HG03196 (cell line): ENCODE measurements at regions not wholly inside any gene's neighbourhood (a gene's known extent, or its start where the extent isn't known, plus 50 kb on each side); places are given as distances from the start of the nearest gene placed in this dataset.
"Not testable (repeated sequence)": the region's sequence is repeated elsewhere in the genome, so short reads cannot be mapped to it uniquely, and the experiment has no call there.

ENCODE experiments used
- ATAC-seq: cut with Tn5 transposase; IDR thresholded peaks from one replicate; pipeline ENCODE4 v1.9.1; 2021; ENCODE audit not compliant: unreplicated experiment

DNA sequence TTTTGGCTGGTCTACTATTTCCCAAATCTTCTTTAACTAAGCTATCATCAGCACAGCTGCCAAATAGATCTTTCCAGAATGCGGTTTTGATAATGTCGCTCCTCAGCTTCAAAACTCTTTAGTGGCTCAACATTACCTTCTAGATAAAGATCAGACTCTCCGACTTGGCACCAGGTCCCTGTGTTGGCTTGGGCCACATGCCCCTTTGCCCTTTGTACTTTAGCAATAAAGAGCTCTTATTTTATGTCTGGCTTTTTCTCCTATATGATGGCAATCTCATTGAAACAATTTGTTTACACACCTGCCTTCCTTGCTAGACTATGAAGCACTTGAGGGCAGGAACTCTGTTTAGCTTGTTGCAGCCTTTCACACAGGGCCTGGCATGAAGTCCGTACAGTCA is 128.9 kb upstream of the GATA6 start:
- ATAC-seq = no peak

DNA sequence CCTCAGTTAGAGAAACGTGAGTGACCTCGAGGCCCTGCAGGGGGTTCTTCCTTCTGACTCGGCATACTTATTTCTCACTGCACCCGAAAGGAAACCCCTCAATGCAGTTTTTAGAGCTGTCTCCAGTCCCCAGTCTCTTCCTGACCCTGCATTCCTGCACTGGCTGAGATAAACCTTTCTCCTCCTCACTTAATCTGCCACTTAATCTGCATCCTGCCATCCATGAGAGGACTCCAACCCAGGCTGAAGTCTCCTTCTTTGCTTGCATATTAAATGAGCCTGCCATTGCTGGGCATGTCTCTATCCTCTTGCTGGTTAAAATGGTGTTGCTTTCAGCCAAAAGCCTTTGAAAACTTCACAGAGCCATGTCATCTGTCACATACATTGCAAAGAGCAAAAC is 125.6 kb upstream of the GATA6 start:
- ATAC-seq = no peak

DNA sequence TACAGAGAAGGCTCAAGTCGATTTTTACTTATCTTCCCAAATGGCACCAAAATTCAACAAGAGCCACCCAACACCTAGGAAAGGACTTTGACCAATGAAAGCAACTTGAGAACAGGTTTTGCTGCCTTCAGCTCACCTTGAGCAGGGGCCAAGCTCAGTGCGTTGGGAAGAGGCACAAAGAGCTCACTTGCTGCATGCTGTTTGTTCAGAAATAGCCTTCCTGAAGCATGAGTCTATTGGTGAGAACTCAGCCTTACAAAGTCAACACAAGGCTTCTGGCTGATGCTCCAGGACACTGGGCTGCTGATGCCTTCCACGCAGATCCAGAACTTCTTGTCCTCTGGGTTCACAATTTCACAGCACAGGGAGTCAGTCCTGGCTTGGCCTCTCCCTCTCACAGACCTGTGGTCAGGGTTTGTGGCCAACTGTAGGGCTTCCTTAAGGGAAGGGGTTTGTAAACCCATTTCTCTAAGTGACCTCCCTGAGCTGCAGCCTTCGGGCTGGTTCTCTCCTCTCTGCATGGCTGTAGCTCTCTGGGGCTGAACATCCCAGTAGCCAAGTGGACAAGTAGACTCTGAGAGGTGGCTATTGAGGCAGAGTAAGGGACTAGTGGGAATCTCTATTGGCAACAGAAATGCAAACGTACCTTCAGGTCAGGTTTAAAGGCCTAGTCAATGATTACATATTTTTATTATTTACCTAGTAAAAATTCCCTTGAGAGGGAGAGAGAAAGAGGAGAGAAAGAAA is 124.7 kb upstream of the GATA6 start:
- ATAC-seq = no peak

DNA sequence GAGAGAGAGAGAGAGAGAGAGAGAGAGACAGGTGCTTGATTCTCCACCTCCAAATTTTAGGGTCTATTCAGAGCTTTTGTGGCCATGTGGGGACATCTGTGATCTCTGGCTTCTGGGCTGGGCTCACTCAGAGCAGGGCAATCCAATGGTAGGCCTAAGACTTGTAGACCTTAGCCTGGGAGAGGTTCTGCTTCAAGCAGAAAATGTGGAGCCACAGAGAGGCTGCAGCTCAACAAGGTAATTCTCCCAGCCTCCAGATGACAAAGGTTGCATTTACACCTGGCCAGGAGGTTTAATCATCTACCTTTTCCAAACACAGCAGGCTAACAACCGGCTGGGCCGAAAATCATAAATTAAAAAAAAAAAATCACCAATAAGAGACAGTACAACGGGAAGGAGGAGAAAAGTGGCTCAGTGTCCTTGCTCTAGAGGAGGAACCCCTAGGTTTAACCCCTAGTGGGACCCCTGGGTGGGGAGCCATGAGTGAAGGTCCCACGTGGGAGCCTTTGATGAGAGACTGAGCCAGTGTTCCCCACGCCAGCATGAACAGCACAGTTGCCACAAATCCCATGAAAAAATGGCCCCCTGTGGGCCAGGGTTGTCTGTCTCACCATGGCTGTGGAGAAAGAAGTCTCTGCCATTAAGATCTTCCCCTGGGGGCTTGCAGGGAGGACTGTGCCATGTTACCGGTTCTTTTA is 124.0 kb upstream of the GATA6 start:
- no peak for ATAC-seq

DNA sequence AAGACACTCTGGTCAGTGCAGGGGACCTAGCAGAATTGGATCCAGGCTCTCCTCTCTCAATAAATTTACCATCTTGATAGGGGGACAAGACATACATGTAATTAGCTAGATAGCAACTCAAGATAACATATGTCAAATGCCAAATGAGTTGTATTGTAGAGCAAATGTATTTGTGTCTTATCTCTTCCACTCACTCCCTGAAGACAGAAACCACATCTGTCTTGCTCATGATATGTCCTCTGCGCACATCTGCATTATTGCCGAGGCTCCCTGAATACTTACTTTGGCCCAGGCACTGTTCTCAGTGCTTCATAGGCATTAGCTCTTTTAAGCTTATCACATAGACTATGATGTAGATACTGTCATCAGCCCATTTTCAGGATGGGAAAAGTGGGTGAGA is 122.9 kb upstream of the GATA6 start:
- ATAC-seq = no peak

DNA sequence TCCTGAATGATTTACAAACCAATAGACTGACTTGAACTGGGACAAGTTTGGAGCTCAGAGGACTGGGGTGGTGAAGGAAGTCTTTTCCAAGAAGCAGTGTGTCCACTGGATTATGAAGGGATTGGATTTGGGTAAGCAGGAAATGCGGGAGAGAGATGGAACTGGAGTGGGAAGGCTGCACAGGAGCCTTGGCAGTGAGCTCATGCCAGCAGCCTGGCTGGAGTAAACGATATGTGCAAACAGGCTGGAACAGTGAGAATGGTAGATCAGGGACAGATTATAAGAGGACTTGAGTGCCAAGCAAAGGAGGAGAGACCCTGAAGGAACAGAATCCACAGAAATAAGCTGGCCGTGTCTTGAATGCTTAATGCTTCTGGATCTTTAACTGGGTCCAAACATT is 121.9 kb upstream of the GATA6 start:
- ATAC-seq = no peak

DNA sequence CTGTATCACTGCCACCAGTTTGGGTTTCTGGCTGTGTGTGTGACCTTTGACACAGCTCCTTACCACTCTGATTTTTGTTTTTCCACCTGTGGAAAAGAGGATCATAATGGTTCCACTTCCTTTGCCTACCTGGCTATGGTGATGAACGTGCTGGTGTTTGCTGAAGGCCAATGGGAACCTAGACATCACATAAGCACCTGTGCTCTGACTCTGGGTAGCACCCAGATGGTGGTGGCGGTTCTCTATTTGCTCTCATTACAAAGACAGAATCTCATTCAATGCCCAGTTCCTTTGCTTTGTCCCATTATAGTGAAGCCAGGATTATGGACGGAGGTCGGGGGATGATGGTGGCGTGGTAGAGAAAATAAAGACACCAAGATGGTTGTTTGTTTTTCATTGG is 121.2 kb upstream of the GATA6 start:
- no peak for ATAC-seq

DNA sequence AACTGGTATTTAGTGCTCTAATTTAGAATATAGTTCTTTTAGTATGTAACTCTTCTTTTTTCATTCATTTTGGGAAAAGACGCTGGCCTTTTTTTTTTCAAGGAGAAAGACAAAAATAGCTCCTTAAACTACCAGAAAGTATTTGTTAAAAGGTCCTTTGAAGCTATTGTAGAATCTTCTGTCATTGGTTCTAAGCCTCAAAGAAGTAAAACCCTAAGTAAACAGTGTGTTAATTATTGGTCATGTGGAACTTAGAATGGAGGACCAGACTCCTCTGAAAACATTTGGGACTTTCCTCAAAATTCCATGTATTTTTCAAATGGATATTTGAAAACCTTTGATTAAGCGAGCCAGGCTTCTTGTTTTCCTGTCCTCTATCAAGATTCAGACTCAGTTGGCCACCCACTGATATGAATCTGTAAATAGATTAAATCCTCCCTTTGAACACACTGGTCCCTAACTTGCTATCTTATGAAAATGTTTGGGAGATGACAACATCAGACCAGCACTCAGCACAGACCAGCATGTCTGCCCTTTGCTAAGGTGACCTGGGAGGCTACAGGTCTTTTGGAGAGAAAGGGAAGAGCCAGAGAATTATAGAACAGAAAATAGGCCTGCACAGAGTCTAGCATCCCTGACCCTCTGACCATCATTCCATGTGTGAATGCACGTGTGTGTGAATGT is 120.3 kb upstream of the GATA6 start:
- ATAC-seq = no peak

DNA sequence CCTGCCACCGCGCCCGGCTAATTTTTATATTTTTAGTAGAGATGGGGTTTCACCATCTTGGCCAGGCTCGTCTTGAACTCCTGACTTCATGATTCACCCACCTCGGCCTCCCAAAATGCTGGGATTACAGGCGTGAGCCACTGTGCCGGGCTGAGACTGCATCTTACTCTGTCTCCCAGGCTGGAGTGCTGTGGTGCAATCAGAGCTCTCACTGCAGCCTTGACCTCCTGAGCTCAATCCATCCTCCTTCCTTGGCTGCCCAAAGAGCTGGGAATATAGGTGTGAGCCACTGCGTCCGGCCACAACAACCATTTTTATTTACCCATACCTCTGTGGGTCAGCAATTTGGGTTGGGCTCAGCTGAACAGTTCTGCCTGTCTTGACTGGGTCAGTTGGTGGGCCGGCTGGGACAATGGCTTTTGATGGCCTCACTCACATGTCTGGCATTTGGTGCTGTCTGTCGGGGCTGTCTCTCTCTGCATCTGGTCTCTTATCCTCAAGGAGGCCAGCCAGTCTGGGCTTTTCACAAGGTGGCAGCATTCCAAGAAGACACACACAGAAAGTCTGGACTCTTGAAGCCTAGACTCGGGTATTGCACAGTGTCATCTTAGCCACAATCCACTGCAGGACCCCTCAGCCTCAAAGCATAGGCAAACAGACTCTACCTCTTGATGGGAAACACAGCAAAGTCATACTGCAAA is 116.8 kb upstream of the GATA6 start:
- no peak for ATAC-seq

DNA sequence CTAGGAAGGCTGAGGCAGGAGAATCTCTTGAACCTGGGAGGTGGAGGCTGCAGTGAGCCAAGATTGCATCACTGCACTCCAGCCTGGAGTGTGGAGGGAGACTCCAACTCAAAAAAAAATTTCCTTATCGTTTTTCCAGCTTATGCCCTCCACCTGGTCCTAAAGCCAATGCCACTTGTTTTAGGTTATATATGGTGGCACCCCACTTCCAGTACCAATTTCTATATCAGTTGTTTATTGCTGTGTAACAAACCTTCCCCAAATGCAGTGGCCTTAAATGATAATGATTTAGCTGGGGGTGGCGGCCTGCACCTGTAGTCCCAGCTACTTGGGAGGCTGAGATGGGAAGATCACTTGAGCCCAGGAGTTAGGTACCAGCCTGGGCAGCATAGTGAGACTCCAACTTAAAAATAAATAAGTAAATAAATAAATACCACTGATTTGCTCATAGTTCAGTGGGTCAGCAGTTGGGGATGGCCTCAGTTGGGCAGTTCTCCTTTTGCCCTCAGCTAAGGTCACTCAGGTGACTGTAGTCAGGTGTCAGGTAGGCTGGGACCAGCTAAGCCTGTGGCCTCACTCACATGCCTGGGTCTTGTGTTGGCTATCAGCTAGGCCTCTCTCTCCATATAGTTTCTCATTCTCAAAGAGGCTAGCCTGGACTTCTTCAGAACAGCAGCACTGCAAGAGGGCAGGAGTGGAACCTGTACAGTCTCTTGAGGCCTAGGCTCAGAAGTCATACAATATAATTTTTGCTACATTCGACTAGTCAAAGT is 113.7 kb upstream of the GATA6 start:
- no peak for ATAC-seq

DNA sequence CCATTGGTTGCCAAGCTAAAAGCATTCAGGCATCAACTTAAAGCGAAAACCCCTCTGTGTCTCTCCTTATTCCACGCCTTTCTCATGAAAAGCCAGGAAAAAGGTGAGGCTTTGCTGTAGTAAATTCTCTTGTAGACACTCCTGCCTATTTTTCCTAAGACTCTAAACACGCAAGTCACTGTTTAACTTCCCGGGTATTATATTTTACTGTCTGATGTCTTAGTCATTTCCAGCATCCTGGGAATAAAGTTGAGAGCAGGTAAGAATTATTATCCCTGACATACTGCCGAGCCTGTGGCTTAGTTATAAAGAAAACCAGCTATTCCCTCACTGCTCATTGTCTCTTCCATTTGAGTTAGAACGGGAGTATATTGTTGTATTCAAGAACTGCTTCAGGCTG is 112.4 kb upstream of the GATA6 start:
- ATAC-seq = no peak

DNA sequence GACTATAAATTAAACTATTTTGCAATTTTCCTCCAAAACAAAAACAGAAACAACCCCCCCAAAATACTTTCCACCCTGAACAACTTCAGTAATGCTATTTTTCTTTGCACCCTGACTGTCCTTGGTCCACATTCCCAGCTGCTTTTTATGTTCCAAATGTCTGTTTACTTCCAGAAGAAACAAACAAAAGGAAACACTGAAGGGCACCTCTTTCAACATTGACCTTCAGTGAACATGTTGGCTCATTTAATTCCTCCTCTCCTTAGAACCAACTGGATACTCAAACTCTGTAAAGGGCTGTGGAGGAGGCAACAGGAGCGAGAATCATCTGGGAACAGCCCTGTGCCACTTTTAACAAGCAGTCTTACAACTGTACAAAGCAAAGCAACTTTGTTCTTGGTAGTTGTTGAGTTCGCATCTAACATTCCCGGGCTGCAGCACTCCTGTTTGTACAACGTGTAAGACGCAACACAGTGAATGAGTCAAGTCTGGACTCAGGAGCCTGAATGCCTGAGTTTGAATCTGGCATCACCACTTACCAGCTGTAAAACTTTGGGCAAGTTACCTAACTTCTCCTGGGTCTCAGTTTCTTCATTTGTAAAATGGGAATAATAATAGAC is 111.4 kb upstream of the GATA6 start:
- no peak for ATAC-seq

DNA sequence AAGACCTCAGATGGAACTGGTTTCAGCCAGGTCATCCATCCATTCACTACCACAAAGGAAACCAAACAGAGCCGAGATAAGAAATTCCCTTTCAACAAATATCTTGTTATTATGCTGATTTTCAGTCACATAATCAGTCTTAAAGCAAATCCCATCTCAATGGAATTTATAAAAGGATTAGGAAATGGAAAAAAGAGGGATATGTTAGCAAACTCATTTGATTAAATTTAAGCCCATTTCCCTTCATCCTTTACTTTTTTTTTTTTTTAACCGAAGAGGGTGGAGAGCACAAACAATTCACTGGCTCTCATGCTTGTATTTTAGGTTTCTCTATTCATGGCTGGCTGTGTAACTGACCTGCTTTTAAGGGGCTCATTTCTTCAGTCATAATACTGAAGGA is 109.0 kb upstream of the GATA6 start:
- ATAC-seq = no peak

DNA sequence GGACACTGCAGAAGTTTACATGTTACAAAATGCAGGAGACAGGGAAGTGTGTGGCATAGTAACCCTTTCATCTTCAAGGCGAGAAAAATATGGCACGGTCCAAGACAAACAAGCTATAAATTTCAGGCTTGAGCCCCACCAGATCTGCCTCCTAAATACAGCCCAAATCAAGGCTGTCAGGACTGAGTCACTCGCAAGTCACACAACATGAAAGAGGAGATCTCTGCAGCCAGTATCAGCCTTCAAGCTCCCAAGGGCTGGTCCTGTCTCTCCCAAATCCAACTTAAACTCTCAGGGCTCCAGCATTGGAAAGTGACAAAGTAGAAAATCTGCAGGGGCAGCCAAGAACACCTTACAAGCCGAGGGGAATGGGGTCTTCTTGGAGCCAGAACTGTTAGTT is 106.3 kb upstream of the GATA6 start:
- ATAC-seq = no peak

DNA sequence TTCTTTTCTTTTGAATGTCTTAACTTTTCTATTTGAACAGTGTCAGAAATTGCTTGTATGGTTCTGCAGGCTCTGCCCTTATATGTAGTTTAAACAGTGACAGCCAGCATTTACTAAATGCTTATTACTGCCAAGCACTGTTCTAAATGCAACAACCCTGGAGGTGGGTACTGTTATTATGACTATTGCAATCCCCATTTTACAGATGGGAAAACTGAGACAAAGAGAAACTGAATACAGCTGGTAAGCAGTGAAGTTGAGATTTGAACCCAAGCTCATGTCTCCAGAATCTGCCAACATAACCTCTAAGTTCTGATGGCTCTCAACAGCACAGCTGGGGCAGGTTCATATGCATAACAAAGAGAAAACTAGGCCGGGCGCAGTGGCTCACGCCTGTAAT is 105.7 kb upstream of the GATA6 start:
- no peak for ATAC-seq

DNA sequence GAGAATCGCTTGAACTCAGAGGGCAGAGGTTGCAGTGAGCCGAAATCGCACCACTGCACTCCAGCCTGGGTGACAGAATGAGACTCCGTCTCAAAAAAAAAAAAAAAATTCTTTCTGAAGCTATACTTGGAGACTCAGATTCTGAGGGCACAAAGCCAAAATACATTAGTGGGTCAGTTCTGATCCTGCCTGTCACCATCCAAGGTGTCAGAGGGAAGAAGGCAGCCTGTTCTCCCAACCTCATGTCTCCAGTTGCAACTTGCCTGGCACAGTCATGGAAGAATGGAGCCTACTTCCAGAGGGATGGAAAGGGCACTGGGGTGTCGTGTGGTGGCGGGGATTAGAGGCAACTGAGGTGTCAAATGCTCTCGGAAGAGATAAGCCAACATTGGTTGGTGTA is 104.8 kb upstream of the GATA6 start:
- no peak for ATAC-seq

DNA sequence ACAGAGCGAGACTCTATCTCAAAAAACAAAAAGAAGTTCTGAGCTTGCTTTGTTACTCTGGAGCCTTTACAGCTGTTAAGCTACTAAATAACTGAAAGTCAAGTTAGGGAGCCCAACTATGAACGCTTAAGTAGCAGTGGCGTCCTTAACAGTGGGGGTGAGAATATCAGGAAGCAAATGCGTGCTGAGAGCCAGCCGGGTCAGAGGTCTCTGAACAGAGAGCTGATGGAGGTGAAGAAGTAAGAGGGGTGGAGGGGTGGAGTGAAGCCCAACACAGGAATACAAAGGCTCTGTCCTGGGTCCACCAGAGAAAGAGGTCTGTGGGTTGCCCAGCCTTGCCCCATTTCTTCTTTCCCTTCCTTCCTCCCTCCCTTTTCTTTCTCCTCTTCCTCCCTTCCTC is 104.1 kb upstream of the GATA6 start:
- no peak for ATAC-seq

DNA sequence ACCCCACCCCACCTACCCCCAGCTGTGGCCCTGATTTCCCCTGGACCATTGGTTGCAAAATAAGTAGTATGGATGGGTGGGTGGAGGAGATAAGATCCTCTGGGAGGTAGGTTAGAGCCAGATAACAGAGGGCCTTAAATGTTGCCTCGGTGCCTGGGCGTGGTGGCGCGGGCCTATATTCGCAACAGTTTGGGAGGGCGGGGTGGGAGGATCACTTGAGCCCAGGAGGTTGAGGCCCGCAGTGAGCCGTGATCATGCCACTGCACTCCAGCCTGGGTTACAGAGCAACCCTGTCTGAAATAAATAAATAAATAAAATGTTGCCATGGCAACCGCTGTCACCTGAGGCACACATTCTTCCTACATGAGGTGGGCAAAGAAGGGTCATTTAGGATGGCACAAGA is 103.3 kb upstream of the GATA6 start:
- ATAC-seq = no peak

DNA sequence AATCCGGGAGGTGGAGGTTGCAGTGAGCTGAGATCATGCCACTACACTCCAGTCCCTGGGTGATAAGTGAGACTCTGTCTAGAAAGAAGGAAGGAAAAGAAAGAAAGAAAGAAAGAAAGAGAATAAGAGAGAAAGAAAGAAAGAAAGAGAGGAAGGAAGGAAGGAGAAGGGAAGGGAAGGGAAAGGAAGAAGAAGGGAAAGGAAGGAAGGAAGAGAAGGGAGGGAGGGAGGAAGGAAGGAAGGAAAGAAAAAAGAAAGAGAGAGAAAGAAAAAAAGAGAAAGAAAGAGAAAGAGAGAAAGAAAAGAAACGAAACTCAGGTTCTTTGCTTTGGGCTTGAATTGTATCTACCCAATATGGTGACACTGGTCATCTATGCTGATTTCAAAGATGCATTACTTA is 102.3 kb upstream of the GATA6 start:
- no peak for ATAC-seq

DNA sequence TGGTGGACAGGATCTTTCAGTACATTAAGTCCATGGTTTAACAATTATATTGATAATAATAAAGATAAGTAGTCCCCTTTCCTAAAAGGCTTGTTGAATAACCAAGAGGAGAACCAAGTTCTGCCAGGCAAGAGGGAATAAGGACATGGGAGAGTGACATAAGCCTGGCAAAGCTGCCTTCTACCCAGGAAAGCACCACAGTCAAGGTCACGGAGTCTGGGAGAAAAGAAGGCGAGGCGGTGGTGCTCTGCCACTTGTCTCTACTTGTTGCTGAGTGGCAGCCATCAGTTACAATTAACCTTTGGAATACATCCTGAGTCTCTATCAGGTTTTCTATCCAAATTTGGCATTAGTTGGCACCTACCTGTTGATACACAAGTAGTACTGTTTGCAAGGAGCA is 101.7 kb upstream of the GATA6 start:
- no peak for ATAC-seq

DNA sequence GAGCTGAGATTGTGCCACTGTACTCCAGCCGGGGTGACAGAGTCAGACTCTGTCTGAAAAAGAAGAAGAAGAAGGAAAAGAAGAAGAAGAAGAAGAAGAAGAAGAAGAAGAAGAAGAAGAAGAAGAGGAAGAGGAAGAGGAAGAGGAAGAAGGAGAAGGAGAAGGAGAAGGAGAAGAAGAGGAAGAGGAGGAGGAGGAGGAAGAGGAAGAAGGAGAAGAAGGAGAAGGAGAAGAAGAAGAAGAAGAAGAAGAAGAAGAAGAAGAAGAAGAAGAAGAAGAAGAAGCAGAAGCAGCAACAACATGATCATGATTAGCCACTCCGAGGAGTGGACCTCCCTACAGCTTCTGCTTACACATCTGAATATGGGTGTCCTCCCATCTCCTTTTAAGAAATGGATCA is 100.6 kb upstream of the GATA6 start:
- ATAC-seq = not testable (repeated sequence)
